ENCODE measurements at regions not wholly inside any gene's neighbourhood (a gene's known extent, or its start where the extent isn't known, plus 50 kb on each side); places are given as distances from the start of the nearest gene placed in this dataset.

- DNase-seq: peak in 2 of 3 donors; percentile 14 to 19
- H3K27me3 Mint-ChIP-seq (ENCODE audit: low read depth in 3 of 3): peaks cover 0 to 4% (median 2%) of the 10 kb centered on the region in 3 donors
- H3K9me3 Mint-ChIP-seq: no peaks in the 10 kb centered on the region
- peak overlapping the region in 4 of 5 donors; percentile 22 to 66 (median 44) for H3K4me3 Mint-ChIP-seq
- peaks cover 52 to 58% of the 10 kb centered on the region in 2 donors for H3K4me1 Mint-ChIP-seq
- peak overlapping the region in 4 of 6 donors; percentile 40 to 87 (median 60) for H3K27ac Mint-ChIP-seq
- H3K36me3 Mint-ChIP-seq: peaks cover 0 to 7% (median 0%) of the 10 kb centered on the region in 3 donors
Measured at GRCh38 chr15:55008421-55008820, 188.3 kb downstream of the RSL24D1 start.

- peak overlapping the region; percentile 47 to 67 (median 64) for H3K4me3 Mint-ChIP-seq
- peaks cover 54 to 63% of the 10 kb centered on the region in 2 donors for H3K4me1 Mint-ChIP-seq
- peaks cover 0 to 6% (median 2%) of the 10 kb centered on the region in 3 donors for H3K27me3 Mint-ChIP-seq (ENCODE audit: low read depth in 3 of 3)
- H3K36me3 Mint-ChIP-seq: peaks cover 0 to 8% (median 0%) of the 10 kb centered on the region in 3 donors
- no peaks in the 10 kb centered on the region for H3K9me3 Mint-ChIP-seq
- peak overlapping the region in 3 of 6 donors; percentile 42 to 87 (median 70) for H3K27ac Mint-ChIP-seq
- peak; percentile 37 to 64 (median 53) for DNase-seq
Measured at GRCh38 chr15:55007561-55007960, 189.2 kb downstream of the RSL24D1 start.

- H3K4me1 Mint-ChIP-seq: peaks cover 54 to 63% of the 10 kb centered on the region in 2 donors
- peaks cover 0 to 8% (median 0%) of the 10 kb centered on the region in 3 donors for H3K36me3 Mint-ChIP-seq
- H3K4me3 Mint-ChIP-seq: peak overlapping the region in 2 of 5 donors; percentile 20 to 26
- peak overlapping the region in 2 of 6 donors; percentile 18 to 83 for H3K27ac Mint-ChIP-seq
- peaks cover 0 to 2% (median 2%) of the 10 kb centered on the region in 3 donors for H3K27me3 Mint-ChIP-seq (ENCODE audit: low read depth in 3 of 3)
- no peak for DNase-seq
- no peaks in the 10 kb centered on the region for H3K9me3 Mint-ChIP-seq
Measured at GRCh38 chr15:55005679-55006078, 191.1 kb downstream of the RSL24D1 start.

- H3K4me3 Mint-ChIP-seq: peak overlapping the region in 1 of 5 donors; percentile 9
- H3K27ac Mint-ChIP-seq: peak overlapping the region in 1 of 6 donors; percentile 32
- H3K4me1 Mint-ChIP-seq: peaks cover 49 to 58% of the 10 kb centered on the region in 2 donors
- DNase-seq: no peak
- H3K36me3 Mint-ChIP-seq: peaks cover 0 to 8% (median 0%) of the 10 kb centered on the region in 3 donors
- no peaks in the 10 kb centered on the region for H3K9me3 Mint-ChIP-seq
- peaks cover 0 to 4% (median 2%) of the 10 kb centered on the region in 3 donors for H3K27me3 Mint-ChIP-seq (ENCODE audit: low read depth in 3 of 3)
Measured at GRCh38 chr15:55003965-55004873, 192.5 kb downstream of the RSL24D1 start.

GRCh38 chr15:54998661-54999060 lies 198.1 kb downstream of the RSL24D1 start:
- H3K4me1 Mint-ChIP-seq: peaks cover 4 to 8% of the 10 kb centered on the region in 2 donors
- H3K27me3 Mint-ChIP-seq (ENCODE audit: low read depth in 3 of 3): peaks cover 0 to 6% (median 2%) of the 10 kb centered on the region in 3 donors
- H3K4me3 Mint-ChIP-seq: no peak overlapping the region
- H3K9me3 Mint-ChIP-seq: peaks cover 0 to 2% (median 0%) of the 10 kb centered on the region in 6 donors
- no peak for DNase-seq
- H3K36me3 Mint-ChIP-seq: peaks cover 0 to 7% (median 0%) of the 10 kb centered on the region in 3 donors
- H3K27ac Mint-ChIP-seq: no peak overlapping the region

GRCh38 chr15:54990793-54991192 lies 205.9 kb downstream of the RSL24D1 start:
- H3K36me3 Mint-ChIP-seq: peaks cover 0 to 11% (median 0%) of the 10 kb centered on the region in 3 donors
- H3K4me3 Mint-ChIP-seq: no peak overlapping the region
- peaks cover 2 to 6% (median 3%) of the 10 kb centered on the region in 3 donors for H3K27me3 Mint-ChIP-seq (ENCODE audit: low read depth in 3 of 3)
- DNase-seq: no peak
- H3K4me1 Mint-ChIP-seq: no peaks in the 10 kb centered on the region
- no peak overlapping the region for H3K27ac Mint-ChIP-seq
- peaks cover 0 to 11% (median under 1%) of the 10 kb centered on the region in 6 donors for H3K9me3 Mint-ChIP-seq

GRCh38 chr15:54987881-54988280 lies 208.9 kb downstream of the RSL24D1 start:
- DNase-seq: no peak
- H3K36me3 Mint-ChIP-seq: peaks cover 0 to 8% (median 0%) of the 10 kb centered on the region in 3 donors
- H3K9me3 Mint-ChIP-seq: peaks cover 0 to 8% (median 0%) of the 10 kb centered on the region in 6 donors
- H3K4me3 Mint-ChIP-seq: no peak overlapping the region
- no peaks in the 10 kb centered on the region for H3K4me1 Mint-ChIP-seq
- peaks cover 3 to 4% (median 3%) of the 10 kb centered on the region in 3 donors for H3K27me3 Mint-ChIP-seq (ENCODE audit: low read depth in 3 of 3)
- H3K27ac Mint-ChIP-seq: no peak overlapping the region

- Mint-ChIP-seq H3K9me3 (peaks cover 0 to 4% (median 0%) of the 10 kb centered on the region in 6 donors), H3K4me1 (no peaks in the 10 kb centered on the region), H3K4me3 (no peak overlapping the region), H3K27me3 (ENCODE audit: low read depth in 3 of 3) (peaks cover 0 to 4% (median 1%) of the 10 kb centered on the region in 3 donors), H3K36me3 (no peaks in the 10 kb centered on the region), H3K27ac (no peak overlapping the region)
- DNase-seq: no peak
Measured at GRCh38 chr15:54979964-54980363, 216.8 kb downstream of the RSL24D1 start.

GRCh38 chr15:54962637-54963036 lies 234.1 kb downstream of the RSL24D1 start:
- no peak for DNase-seq
- Mint-ChIP-seq H3K9me3 (peaks cover 4 to 31% (median 12%) of the 10 kb centered on the region in 6 donors), H3K4me1 (peaks cover 0 to 2% of the 10 kb centered on the region in 2 donors), H3K27ac (no peak overlapping the region), H3K4me3 (no peak overlapping the region), H3K36me3 (peaks cover 0 to 4% (median 0%) of the 10 kb centered on the region in 3 donors), H3K27me3 (ENCODE audit: low read depth in 3 of 3) (peaks cover 0 to 5% (median 4%) of the 10 kb centered on the region in 3 donors)

- Mint-ChIP-seq H3K4me1 (peaks cover 0 to 2% of the 10 kb centered on the region in 2 donors), H3K4me3 (no peak overlapping the region), H3K36me3 (no peaks in the 10 kb centered on the region), H3K27me3 (ENCODE audit: low read depth in 3 of 3) (peaks cover 0 to 5% (median 0%) of the 10 kb centered on the region in 3 donors), H3K9me3 (peaks cover 0 to 18% (median 9%) of the 10 kb centered on the region in 6 donors), H3K27ac (no peak overlapping the region)
- no peak for DNase-seq
Measured at GRCh38 chr15:54960266-54960665, 236.5 kb downstream of the RSL24D1 start.

- Mint-ChIP-seq H3K4me1 (no peaks in the 10 kb centered on the region), H3K27ac (no peak overlapping the region), H3K36me3 (no peaks in the 10 kb centered on the region), H3K4me3 (no peak overlapping the region), H3K9me3 (peaks cover 0 to 9% (median 5%) of the 10 kb centered on the region in 6 donors), H3K27me3 (ENCODE audit: low read depth in 3 of 3) (peaks cover 2 to 3% (median 2%) of the 10 kb centered on the region in 3 donors)
- no peak for DNase-seq
Measured at GRCh38 chr15:54941417-54941816, 255.3 kb downstream of the RSL24D1 start.

GRCh38 chr15:54917312-54917711 lies 279.4 kb downstream of the RSL24D1 start:
- H3K9me3 Mint-ChIP-seq: peaks cover 0 to 6% (median 3%) of the 10 kb centered on the region in 6 donors
- H3K27ac Mint-ChIP-seq: no peak overlapping the region
- peaks cover 0 to 2% (median 2%) of the 10 kb centered on the region in 3 donors for H3K27me3 Mint-ChIP-seq (ENCODE audit: low read depth in 3 of 3)
- H3K4me3 Mint-ChIP-seq: no peak overlapping the region
- H3K4me1 Mint-ChIP-seq: no peaks in the 10 kb centered on the region
- DNase-seq: no peak
- no peaks in the 10 kb centered on the region for H3K36me3 Mint-ChIP-seq

GRCh38 chr15:54915380-54915779 lies 281.4 kb downstream of the RSL24D1 start:
- no peaks in the 10 kb centered on the region for H3K36me3 Mint-ChIP-seq

GRCh38 chr15:54884312-54884711 lies 312.4 kb downstream of the RSL24D1 start:
- Mint-ChIP-seq H3K27me3 (ENCODE audit: low read depth in 3 of 3) (peaks cover 0 to 2% (median 0%) of the 10 kb centered on the region in 3 donors), H3K27ac (no peak overlapping the region), H3K4me3 (no peak overlapping the region), H3K36me3 (no peaks in the 10 kb centered on the region), H3K9me3 (peaks cover 0 to 14% (median 4%) of the 10 kb centered on the region in 6 donors), H3K4me1 (no peaks in the 10 kb centered on the region)
- no peak for DNase-seq

More at GRCh38 chr15:54915380-54915779, 281.4 kb downstream of the RSL24D1 start:
- H3K27me3 Mint-ChIP-seq (ENCODE audit: low read depth in 3 of 3): peaks cover 0 to 2% (median 0%) of the 10 kb centered on the region in 3 donors
- no peaks in the 10 kb centered on the region for H3K4me1 Mint-ChIP-seq
- DNase-seq: no peak
- no peak overlapping the region for H3K27ac Mint-ChIP-seq
- H3K9me3 Mint-ChIP-seq: peaks cover 0 to 3% (median 0%) of the 10 kb centered on the region in 6 donors
- H3K4me3 Mint-ChIP-seq: no peak overlapping the region

All from immature natural killer cell (primary cell).